ENCODE measurements at regions not wholly inside any gene's neighbourhood (a gene's known extent, or its start where the extent isn't known, plus 50 kb on each side); places are given as distances from the start of the nearest gene placed in this dataset.
"Not testable (repeated sequence)": the region's sequence is repeated elsewhere in the genome, so short reads cannot be mapped to it uniquely, and the experiment has no call there.

DNA sequence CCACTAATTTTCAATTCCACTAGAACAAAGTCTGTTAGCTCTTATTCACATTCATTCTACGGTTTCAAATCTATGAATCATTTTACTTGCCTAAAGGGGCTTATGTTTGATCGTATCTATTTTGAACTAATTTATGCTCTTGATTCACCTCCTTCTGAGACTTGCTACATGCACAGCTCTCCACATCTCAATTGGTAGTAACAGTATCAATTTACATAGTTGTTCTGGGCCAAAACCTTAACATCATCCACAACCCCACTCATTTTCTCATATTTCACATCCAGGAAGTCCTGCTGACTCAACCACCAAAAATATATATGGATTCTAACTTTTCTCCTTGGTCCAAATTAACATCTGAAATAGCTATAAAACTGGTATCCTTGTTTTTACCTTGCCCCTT is 208.6 kb downstream of the RASSF9 start:
- H3K79me2 ChIP-seq (ENCODE audit: control insufficient read depth, insufficient read depth, low read length): no peaks in the 10 kb centered on the region
- in situ Hi-C loops (cut with MboI) (no loop called here), intact Hi-C loops (cut with micrococcal nuclease) (no loop called here)
- FAIRE-seq: no peak
- no peak for DNase-seq (ENCODE audit: extremely low read depth in 1 of 4, low spot score in 3 of 4)
- no peaks in the 10 kb centered on the region for H3K36me3 ChIP-seq (ENCODE audit: control insufficient read depth, insufficient read depth, low read length)
- no peak overlapping the region for H3K4me3 ChIP-seq
- no peak overlapping the region for H2AFZ ChIP-seq (ENCODE audit: low read depth, low read length)
- H3K4me2 ChIP-seq (ENCODE audit: insufficient read depth, low read length): no peak overlapping the region
- no peak for ATAC-seq
- H3K27me3 ChIP-seq (ENCODE audit: control insufficient read depth in 2 of 2, insufficient read depth in 2 of 2, low read length in 2 of 2): no peaks in the 10 kb centered on the region
- CTCF ChIA-PET (ENCODE audit: low intra/inter-chr PET ratio): no interaction called here
- WGBS (ENCODE audit: insufficient coverage, low coverage, missing lambda C conversion rate): 0% methylated on average over 2 of the region's 2 CpGs
- POLR2A ChIA-PET: no interaction called here
- no peaks in the 10 kb centered on the region for H3K9me1 ChIP-seq (ENCODE audit: control insufficient read depth, insufficient read depth, low read length)
- H3K9me3 ChIP-seq (replicated peaks; ENCODE audit: control insufficient read depth, insufficient read depth, low read depth, low read length): no peaks in the 10 kb centered on the region
- no peak overlapping the region for H3K27ac ChIP-seq (ENCODE audit: extremely low read depth, low read depth, low read length)
- H4K20me1 ChIP-seq (replicated peaks; ENCODE audit: control insufficient read depth, insufficient read depth, low read length): no peaks in the 10 kb centered on the region
- H3K4me1 ChIP-seq (replicated peaks in 1 of 2; ENCODE audit: control insufficient read depth in 2 of 2, insufficient read depth in 2 of 2, low read length in 2 of 2): no peaks in the 10 kb centered on the region
- BruUV-seq (replicated peaks): no TSS peak
- TF ChIP-seq ZNF444 (CRISPR knock-in tag; IDR thresholded peaks at IDR 0.05): no peak
- TF ChIP-seq, protein P1, sequence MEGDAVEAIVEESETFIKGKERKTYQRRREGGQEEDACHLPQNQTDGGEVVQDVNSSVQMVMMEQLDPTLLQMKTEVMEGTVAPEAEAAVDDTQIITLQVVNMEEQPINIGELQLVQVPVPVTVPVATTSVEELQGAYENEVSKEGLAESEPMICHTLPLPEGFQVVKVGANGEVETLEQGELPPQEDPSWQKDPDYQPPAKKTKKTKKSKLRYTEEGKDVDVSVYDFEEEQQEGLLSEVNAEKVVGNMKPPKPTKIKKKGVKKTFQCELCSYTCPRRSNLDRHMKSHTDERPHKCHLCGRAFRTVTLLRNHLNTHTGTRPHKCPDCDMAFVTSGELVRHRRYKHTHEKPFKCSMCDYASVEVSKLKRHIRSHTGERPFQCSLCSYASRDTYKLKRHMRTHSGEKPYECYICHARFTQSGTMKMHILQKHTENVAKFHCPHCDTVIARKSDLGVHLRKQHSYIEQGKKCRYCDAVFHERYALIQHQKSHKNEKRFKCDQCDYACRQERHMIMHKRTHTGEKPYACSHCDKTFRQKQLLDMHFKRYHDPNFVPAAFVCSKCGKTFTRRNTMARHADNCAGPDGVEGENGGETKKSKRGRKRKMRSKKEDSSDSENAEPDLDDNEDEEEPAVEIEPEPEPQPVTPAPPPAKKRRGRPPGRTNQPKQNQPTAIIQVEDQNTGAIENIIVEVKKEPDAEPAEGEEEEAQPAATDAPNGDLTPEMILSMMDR (IDR thresholded peaks at IDR 0.05 in 2 of 3, conservative IDR thresholded peaks at IDR 0.05 in 1 of 3; ENCODE audit: insufficient read depth in 2 of 3, low read depth in 1 of 3, low read length in 3 of 3): no peak
- no peak overlapping the region for H3K9ac ChIP-seq (ENCODE audit: insufficient read depth in 1 of 2, low read depth in 2 of 2, low read length in 2 of 2)

DNA sequence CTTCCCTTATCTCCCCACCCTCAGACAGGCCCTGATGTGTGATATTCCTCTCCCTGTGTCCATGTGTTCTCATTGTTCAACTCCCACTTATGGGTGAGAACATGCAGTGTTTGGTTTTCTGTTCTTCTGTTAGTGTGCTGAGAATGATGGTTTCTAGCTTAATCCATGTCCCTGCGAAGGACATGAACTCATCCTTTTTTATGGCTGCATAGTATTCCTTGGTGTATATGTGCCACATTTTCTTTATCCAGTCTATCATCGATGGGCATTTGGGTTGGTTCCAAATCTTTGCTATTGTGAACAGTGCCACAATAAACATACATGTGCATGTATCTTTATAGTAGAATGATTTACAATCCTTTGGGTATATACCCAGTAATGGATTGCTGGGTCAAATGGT is 207.6 kb downstream of the RASSF9 start:
- H3K36me3 ChIP-seq (ENCODE audit: control insufficient read depth, insufficient read depth, low read length); H3K9ac ChIP-seq (ENCODE audit: insufficient read depth in 1 of 2, low read depth in 2 of 2, low read length in 2 of 2); H3K4me1 ChIP-seq (replicated peaks in 1 of 2; ENCODE audit: control insufficient read depth in 2 of 2, insufficient read depth in 2 of 2, low read length in 2 of 2); POLR2A ChIA-PET; CTCF ChIA-PET (ENCODE audit: low intra/inter-chr PET ratio); H3K9me3 ChIP-seq (replicated peaks; ENCODE audit: control insufficient read depth, insufficient read depth, low read depth, low read length); H3K4me2 ChIP-seq (ENCODE audit: insufficient read depth, low read length); FAIRE-seq; H3K79me2 ChIP-seq (ENCODE audit: control insufficient read depth, insufficient read depth, low read length); H3K27me3 ChIP-seq (ENCODE audit: control insufficient read depth in 2 of 2, insufficient read depth in 2 of 2, low read length in 2 of 2); BruUV-seq (replicated peaks); H2AFZ ChIP-seq (ENCODE audit: low read depth, low read length); H3K27ac ChIP-seq (ENCODE audit: extremely low read depth, low read depth, low read length); H3K4me3 ChIP-seq; intact Hi-C loops (cut with micrococcal nuclease); H4K20me1 ChIP-seq (replicated peaks; ENCODE audit: control insufficient read depth, insufficient read depth, low read length); ATAC-seq; in situ Hi-C loops (cut with MboI); H3K9me1 ChIP-seq (ENCODE audit: control insufficient read depth, insufficient read depth, low read length); DNase-seq (ENCODE audit: extremely low read depth in 1 of 4, low spot score in 3 of 4): not testable (repeated sequence)
- WGBS (ENCODE audit: insufficient coverage, low coverage, missing lambda C conversion rate): 0% methylated on average over 2 of the region's 2 CpGs

Measured in K562 (cell line).